GM12878 (cell line): ENCODE measurements at regions not wholly inside any gene's neighbourhood (a gene's known extent, or its start where the extent isn't known, plus 50 kb on each side); places are given as distances from the start of the nearest gene placed in this dataset.

Experiments used
- BRCA1 ChIP-seq: IDR thresholded peaks from 2 replicates; pipeline ENCODE4 v1.6.1; 2011; ENCODE audit warnings: low read depth, low read length, improper control_type of control experiment
- CEBPB ChIP-seq, 2 experiments: fragments of 150-350 bp in 1 of 2; IDR thresholded peaks; 2 replicates each; pipeline ENCODE4 v1.6.1; 2012 to 2014; ENCODE audit warnings: low read depth in 2 of 2, low read length in 2 of 2, borderline replicate concordance in 1 of 2, inconsistent platforms in 1 of 2
- CTCF ChIP-seq, 3 experiments: IDR thresholded peaks in 2 of 3; conservative IDR thresholded peaks in 1 of 3; 2 replicates each; pipeline ENCODE4 v1.5.1; 2011; ENCODE audit warnings: low read depth in 3 of 3, low read length in 3 of 3, mild to moderate bottlenecking in 3 of 3, control low read depth in 2 of 3, moderate library complexity in 2 of 3, inconsistent platforms in 1 of 3, mixed read lengths in 1 of 3; ENCODE audit not compliant: control insufficient read depth in 2 of 3, insufficient read depth in 1 of 3; ENCODE audit errors: extremely low read depth in 1 of 3
- EP300 ChIP-seq, 2 experiments: fragments of 150-350 bp in 1 of 2; IDR thresholded peaks; 2 replicates each; pipeline ENCODE4 v1.6.1; 2011 to 2012; ENCODE audit warnings: low read depth in 2 of 2, low read length in 2 of 2, borderline replicate concordance in 1 of 2, improper control_type of control experiment in 1 of 2, inconsistent platforms in 1 of 2; ENCODE audit not compliant: control insufficient read depth in 1 of 2
- GABPA ChIP-seq: IDR thresholded peaks from 2 replicates; pipeline ENCODE4 v1.6.1; 2014; ENCODE audit warnings: antibody characterized with exemption, low read depth, mild to moderate bottlenecking, inconsistent platforms
- HDAC2 ChIP-seq: fragments of 200-600 bp; sonication (generic); IDR thresholded peaks from 2 replicates; pipeline ENCODE4 v1.6.1; 2017
- PAX5 ChIP-seq: IDR thresholded peaks from 2 replicates; pipeline ENCODE4 v1.6.1; 2011; ENCODE audit warnings: low read depth, low read length, borderline replicate concordance
- PBX3 ChIP-seq: IDR thresholded peaks from 2 replicates; pipeline ENCODE4 v1.6.1; 2011; ENCODE audit warnings: mild to moderate bottlenecking, low read depth, low read length, moderate library complexity; ENCODE audit not compliant: insufficient replicate concordance
- PKNOX1 ChIP-seq: fragments of 450-650 bp; IDR thresholded peaks from 2 replicates; pipeline ENCODE4 v1.6.1; 2016; ENCODE audit warnings: mild to moderate bottlenecking
- POLR2A ChIP-seq: IDR thresholded peaks from 2 replicates; pipeline ENCODE4 v1.6.1; 2011; ENCODE audit warnings: low read depth, mild to moderate bottlenecking, low read length
- POLR2AphosphoS5 ChIP-seq: IDR thresholded peaks from 2 replicates; pipeline ENCODE4 v1.6.1; 2011; ENCODE audit warnings: mild to moderate bottlenecking, low read length, inconsistent platforms

GRCh38 chr9:108517651-108518365, 338.0 kb downstream of the ACTL7B start:
- TF ChIP-seq POLR2A (no peak), PAX5 (no peak), PKNOX1 (no peak), PBX3 (no peak), GABPA (no peak), BRCA1 (no peak), POLR2AphosphoS5 (no peak), CTCF (IDR thresholded peaks at IDR 0.05 in 2 of 3, conservative IDR thresholded peaks at IDR 0.05 in 1 of 3; ENCODE audit: control insufficient read depth in 2 of 3, extremely low read depth in 1 of 3, insufficient read depth in 1 of 3, low read depth in 3 of 3, low read length in 3 of 3) (no peak), EP300 (IDR thresholded peaks at IDR 0.05; ENCODE audit: borderline replicate concordance in 1 of 2, control insufficient read depth in 1 of 2, low read depth in 2 of 2, low read length in 2 of 2) (no peak), HDAC2 (no peak), CEBPB (IDR thresholded peaks at IDR 0.05; ENCODE audit: borderline replicate concordance in 1 of 2, low read depth in 2 of 2, low read length in 2 of 2) (no peak)
